ENCODE measurements at regions not wholly inside any gene's neighbourhood (a gene's known extent, or its start where the extent isn't known, plus 50 kb on each side); places are given as distances from the start of the nearest gene placed in this dataset.

GRCh38 chr5:130808691-130809090 is 356.4 kb downstream of the HINT1 start:
- DNase-seq (ENCODE audit: low spot score) (no peak), ATAC-seq (no peak)
- no peak overlapping the region for H3K27ac Mint-ChIP-seq
- Histone ChIP-seq H3K9me2 (ENCODE audit: insufficient read depth) (no peaks in the 10 kb centered on the region; the same call in 1 of the 2 replicates), H3K79me2 (replicated peaks; ENCODE audit: insufficient read depth) (no peaks in the 10 kb centered on the region), H3K36me3 (ENCODE audit: insufficient read depth) (no peaks in the 10 kb centered on the region), H3K4me1 (ENCODE audit: insufficient read depth) (peaks cover 6% of the 10 kb centered on the region; the same call in 1 of the 2 replicates), H4K20me1 (replicated peaks; ENCODE audit: insufficient read depth) (no peaks in the 10 kb centered on the region), H2AFZ (no peak overlapping the region), H3F3A (replicated peaks; ENCODE audit: low read depth) (no peaks in the 10 kb centered on the region), H3K4me2 (no peak overlapping the region), H3K27me3 (ENCODE audit: insufficient read depth) (no peaks in the 10 kb centered on the region), H3K27ac (ENCODE audit: low read depth) (no peak overlapping the region), H3K4me3 (no peak overlapping the region)
- no peak overlapping the region for H3K4me3 Mint-ChIP-seq
- H3K9me3 Mint-ChIP-seq: no peaks in the 10 kb centered on the region
- H3K36me3 Mint-ChIP-seq (ENCODE audit: low read depth): no peaks in the 10 kb centered on the region
- TF ChIP-seq STAT1 (IDR thresholded peaks at IDR 0.05; ENCODE audit: unreplicated experiment): no peak
- TF ChIP-seq ZNF462 (CRISPR knock-in tag; IDR thresholded peaks at IDR 0.05): no peak
- TF ChIP-seq EZH2phosphoT487 (IDR thresholded peaks at IDR 0.05; ENCODE audit: unreplicated experiment): no peak
- TF ChIP-seq NANOG (IDR thresholded peaks at IDR 0.05; ENCODE audit: borderline replicate concordance): no peak
- no peak for TF ChIP-seq REST (IDR thresholded peaks at IDR 0.05; ENCODE audit: unreplicated experiment)
- TF ChIP-seq ZNF331 (CRISPR knock-in tag; IDR thresholded peaks at IDR 0.05; ENCODE audit: low read depth): no peak
- TF ChIP-seq, protein P1, sequence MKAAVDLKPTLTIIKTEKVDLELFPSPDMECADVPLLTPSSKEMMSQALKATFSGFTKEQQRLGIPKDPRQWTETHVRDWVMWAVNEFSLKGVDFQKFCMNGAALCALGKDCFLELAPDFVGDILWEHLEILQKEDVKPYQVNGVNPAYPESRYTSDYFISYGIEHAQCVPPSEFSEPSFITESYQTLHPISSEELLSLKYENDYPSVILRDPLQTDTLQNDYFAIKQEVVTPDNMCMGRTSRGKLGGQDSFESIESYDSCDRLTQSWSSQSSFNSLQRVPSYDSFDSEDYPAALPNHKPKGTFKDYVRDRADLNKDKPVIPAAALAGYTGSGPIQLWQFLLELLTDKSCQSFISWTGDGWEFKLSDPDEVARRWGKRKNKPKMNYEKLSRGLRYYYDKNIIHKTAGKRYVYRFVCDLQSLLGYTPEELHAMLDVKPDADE (IDR thresholded peaks at IDR 0.05): no peak
- no peak for TF ChIP-seq POLR2AphosphoS5 (IDR thresholded peaks at IDR 0.05; ENCODE audit: low read depth)
- no peak for TF ChIP-seq ZNF114 (CRISPR knock-in tag; IDR thresholded peaks at IDR 0.05)
- TF ChIP-seq CREB1 (CRISPR knock-in tag; IDR thresholded peaks at IDR 0.05; ENCODE audit: low read depth): no peak
- TF ChIP-seq EZH2 (IDR thresholded peaks at IDR 0.05; ENCODE audit: low read depth, unreplicated experiment): no peak
- no peak for TF ChIP-seq JUNB (IDR thresholded peaks at IDR 0.05; ENCODE audit: unreplicated experiment)
- no peak for TF ChIP-seq CTCF (conservative IDR thresholded peaks at IDR 0.05; ENCODE audit: low read depth in 2 of 2)
- H3K27me3 Mint-ChIP-seq (ENCODE audit: insufficient read depth, low read depth, poor library complexity): no peaks in the 10 kb centered on the region
- peaks cover 8% of the 10 kb centered on the region; the same call in 2 of the 3 replicates for H3K4me1 Mint-ChIP-seq

All from GM23338 (cell line).